ENCODE measurements at regions not wholly inside any gene's neighbourhood (a gene's known extent, or its start where the extent isn't known, plus 50 kb on each side); places are given as distances from the start of the nearest gene placed in this dataset.

DNA sequence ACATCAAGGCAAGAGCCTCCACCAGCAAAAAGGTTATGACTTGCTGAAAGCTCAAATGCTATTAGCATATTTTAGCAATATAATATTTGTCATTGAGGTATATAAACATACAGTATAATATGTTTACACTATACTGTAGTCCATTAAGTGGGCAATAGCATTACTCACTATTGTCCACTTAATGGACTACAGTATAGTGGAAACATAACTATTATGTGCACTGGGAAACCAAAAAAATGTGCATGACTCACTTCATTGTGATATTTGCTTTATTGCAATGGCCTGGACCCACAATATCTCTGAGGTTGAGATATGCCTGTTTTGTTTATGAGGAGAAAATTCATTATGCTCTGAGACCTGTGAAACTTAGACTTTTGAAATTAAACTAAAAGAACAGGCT is 300.0 kb downstream of the BARHL2 start:
- Histone ChIP-seq H3K27ac (no peak overlapping the region), H3K27me3 (ENCODE audit: insufficient read depth, low read depth, severe bottlenecking) (no peaks in the 10 kb centered on the region), H3K36me3 (no peaks in the 10 kb centered on the region), H3K4me3 (ENCODE audit: low read depth, low read length) (no peak overlapping the region), H3K9me3 (ENCODE audit: severe bottlenecking) (no peaks in the 10 kb centered on the region)
- DNase-seq, result no peak
- TF ChIP-seq, protein P1, sequence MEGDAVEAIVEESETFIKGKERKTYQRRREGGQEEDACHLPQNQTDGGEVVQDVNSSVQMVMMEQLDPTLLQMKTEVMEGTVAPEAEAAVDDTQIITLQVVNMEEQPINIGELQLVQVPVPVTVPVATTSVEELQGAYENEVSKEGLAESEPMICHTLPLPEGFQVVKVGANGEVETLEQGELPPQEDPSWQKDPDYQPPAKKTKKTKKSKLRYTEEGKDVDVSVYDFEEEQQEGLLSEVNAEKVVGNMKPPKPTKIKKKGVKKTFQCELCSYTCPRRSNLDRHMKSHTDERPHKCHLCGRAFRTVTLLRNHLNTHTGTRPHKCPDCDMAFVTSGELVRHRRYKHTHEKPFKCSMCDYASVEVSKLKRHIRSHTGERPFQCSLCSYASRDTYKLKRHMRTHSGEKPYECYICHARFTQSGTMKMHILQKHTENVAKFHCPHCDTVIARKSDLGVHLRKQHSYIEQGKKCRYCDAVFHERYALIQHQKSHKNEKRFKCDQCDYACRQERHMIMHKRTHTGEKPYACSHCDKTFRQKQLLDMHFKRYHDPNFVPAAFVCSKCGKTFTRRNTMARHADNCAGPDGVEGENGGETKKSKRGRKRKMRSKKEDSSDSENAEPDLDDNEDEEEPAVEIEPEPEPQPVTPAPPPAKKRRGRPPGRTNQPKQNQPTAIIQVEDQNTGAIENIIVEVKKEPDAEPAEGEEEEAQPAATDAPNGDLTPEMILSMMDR (IDR thresholded peaks at IDR 0.05; ENCODE audit: low read depth, low read length), result no peak

- no peak for DNase-seq
- Histone ChIP-seq H3K36me3 (no peaks in the 10 kb centered on the region), H3K27ac (no peak overlapping the region), H3K9me3 (ENCODE audit: severe bottlenecking) (no peaks in the 10 kb centered on the region), H3K27me3 (ENCODE audit: insufficient read depth, low read depth, severe bottlenecking) (no peaks in the 10 kb centered on the region), H3K4me3 (ENCODE audit: low read depth, low read length) (no peak overlapping the region)
- TF ChIP-seq, protein P1 (IDR thresholded peaks at IDR 0.05; ENCODE audit: low read depth, low read length), result no peak
Observed at GRCh38 chr1:90414201-90414600, 302.9 kb downstream of the BARHL2 start.

DNA sequence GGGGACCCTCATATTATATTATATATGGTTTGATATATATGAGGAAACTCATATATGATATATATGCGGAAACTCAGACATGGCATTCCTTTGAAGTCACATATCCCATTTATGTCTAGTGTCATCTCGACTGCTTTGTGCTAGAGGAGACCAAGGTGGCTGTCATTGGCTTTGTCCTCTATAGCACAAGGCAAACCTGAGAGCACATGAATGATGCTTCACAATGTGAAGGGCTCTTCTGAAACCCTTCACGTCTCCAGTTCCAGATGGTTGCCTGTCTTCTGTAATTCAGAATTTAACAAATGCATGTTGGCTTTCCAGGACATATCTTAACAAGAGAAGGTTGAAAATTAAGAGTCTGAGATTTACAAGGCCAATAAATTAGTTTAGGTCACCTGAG is 303.6 kb downstream of the BARHL2 start:
- H3K36me3 ChIP-seq, result no peaks in the 10 kb centered on the region

GRCh38 chr1:90412563-90412962 is 304.5 kb downstream of the BARHL2 start:
- no peak overlapping the region for H3K27ac ChIP-seq
- H3K9me3 ChIP-seq (ENCODE audit: severe bottlenecking), result no peaks in the 10 kb centered on the region
- H3K36me3 ChIP-seq, result no peaks in the 10 kb centered on the region
- H3K4me3 ChIP-seq (ENCODE audit: low read depth, low read length), result no peak overlapping the region
- H3K27me3 ChIP-seq (ENCODE audit: insufficient read depth, low read depth, severe bottlenecking), result no peaks in the 10 kb centered on the region
- TF ChIP-seq, protein P1 (IDR thresholded peaks at IDR 0.05; ENCODE audit: low read depth, low read length), result no peak
- no peak for DNase-seq

More for the DNA sequence above, 303.6 kb downstream of the BARHL2 start:
- no peaks in the 10 kb centered on the region for H3K9me3 ChIP-seq (ENCODE audit: severe bottlenecking)
- no peak overlapping the region for H3K4me3 ChIP-seq (ENCODE audit: low read depth, low read length)
- no peaks in the 10 kb centered on the region for H3K27me3 ChIP-seq (ENCODE audit: insufficient read depth, low read depth, severe bottlenecking)
- DNase-seq, result no peak
- no peak overlapping the region for H3K27ac ChIP-seq
- TF ChIP-seq, protein P1 (IDR thresholded peaks at IDR 0.05; ENCODE audit: low read depth, low read length), result no peak

DNA sequence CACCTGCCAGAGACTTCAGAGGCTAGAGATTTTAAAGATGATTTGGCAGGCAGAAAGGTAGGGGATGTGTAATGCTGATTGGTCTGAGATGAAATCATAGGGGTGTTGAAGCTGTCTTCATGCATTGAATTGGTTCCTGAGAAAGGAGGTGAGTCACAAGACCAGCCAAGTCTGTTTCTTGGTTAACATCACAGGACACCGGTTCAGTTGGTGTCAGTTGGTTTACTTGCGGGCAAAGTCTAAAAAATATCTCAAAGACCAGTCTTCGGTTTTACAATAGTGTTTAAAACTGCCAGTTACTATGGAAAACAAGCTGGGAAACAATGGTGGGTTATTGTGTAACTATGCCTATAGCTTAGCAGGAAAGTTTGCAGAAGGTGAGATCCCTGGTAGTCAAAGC is 305.9 kb downstream of the BARHL2 start:
- Histone ChIP-seq H3K27ac (no peak overlapping the region), H3K9me3 (ENCODE audit: severe bottlenecking) (no peaks in the 10 kb centered on the region), H3K36me3 (no peaks in the 10 kb centered on the region), H3K4me3 (ENCODE audit: low read depth, low read length) (no peak overlapping the region), H3K27me3 (ENCODE audit: insufficient read depth, low read depth, severe bottlenecking) (no peaks in the 10 kb centered on the region)
- DNase-seq, result no peak
- TF ChIP-seq, protein P1 (IDR thresholded peaks at IDR 0.05; ENCODE audit: low read depth, low read length), result no peak

- Histone ChIP-seq H3K36me3 (no peaks in the 10 kb centered on the region), H3K27me3 (ENCODE audit: insufficient read depth, low read depth, severe bottlenecking) (no peaks in the 10 kb centered on the region), H3K4me3 (ENCODE audit: low read depth, low read length) (no peak overlapping the region), H3K9me3 (ENCODE audit: severe bottlenecking) (no peaks in the 10 kb centered on the region), H3K27ac (no peak overlapping the region)
- no peak for DNase-seq
- TF ChIP-seq, protein P1 (IDR thresholded peaks at IDR 0.05; ENCODE audit: low read depth, low read length), result no peak
Observed at GRCh38 chr1:90407737-90408136, 309.4 kb downstream of the BARHL2 start.
